ENCODE measurements at regions not wholly inside any gene's neighbourhood (a gene's known extent, or its start where the extent isn't known, plus 50 kb on each side); places are given as distances from the start of the nearest gene placed in this dataset.

GRCh38 chr11:11074686-11075335 is 217.0 kb upstream of the ZBED5 start:
- TF ChIP-seq EZH2 (IDR thresholded peaks at IDR 0.05; ENCODE audit: borderline replicate concordance, low read depth, low read length, severe bottlenecking) (no peak), CTCF (IDR thresholded peaks at IDR 0.05; ENCODE audit: borderline replicate concordance, extremely low read depth, low read length, poor library complexity, severe bottlenecking) (no peak)

All from DND-41 (cell line).